Osteocyte (in vitro differentiated cells): ENCODE measurements at regions not wholly inside any gene's neighbourhood (a gene's known extent, or its start where the extent isn't known, plus 50 kb on each side); places are given as distances from the start of the nearest gene placed in this dataset.
"Not testable (repeated sequence)": the region's sequence is repeated elsewhere in the genome, so short reads cannot be mapped to it uniquely, and the experiment has no call there.

ENCODE experiments used
- DNase-seq: peaks from one replicate; pipeline ENCODE4 v3.0.0; 2021; ENCODE audit warnings: mixed read lengths; ENCODE audit not compliant: unreplicated experiment; ENCODE audit errors: extremely low spot score
- H3K27ac Mint-ChIP-seq: one replicate; pipeline ENCODE4 v1.8.0; 2021; ENCODE audit warnings: mild to moderate bottlenecking, mixed read lengths; ENCODE audit not compliant: unreplicated experiment
- H3K27me3 Mint-ChIP-seq: one replicate; pipeline ENCODE4 v1.8.0; 2021; ENCODE audit warnings: mixed read lengths; ENCODE audit not compliant: unreplicated experiment
- H3K36me3 Mint-ChIP-seq: one replicate; pipeline ENCODE4 v1.8.0; 2021; ENCODE audit warnings: mixed read lengths; ENCODE audit not compliant: unreplicated experiment
- H3K4me1 Mint-ChIP-seq: one replicate; pipeline ENCODE4 v1.8.0; 2021; ENCODE audit warnings: mixed read lengths; ENCODE audit not compliant: unreplicated experiment
- H3K4me3 Mint-ChIP-seq: one replicate; pipeline ENCODE4 v1.8.0; 2021; ENCODE audit warnings: mild to moderate bottlenecking, moderate library complexity, mixed read lengths; ENCODE audit not compliant: unreplicated experiment
- H3K9me3 Mint-ChIP-seq: one replicate; pipeline ENCODE4 v1.8.0; 2021; ENCODE audit warnings: mixed read lengths; ENCODE audit not compliant: unreplicated experiment
- CTCF ChIP-seq: fragments of 200-600 bp; sonication (generic); IDR thresholded peaks from 2 replicates; pipeline ENCODE4 v1.5.0; 2021; ENCODE audit warnings: antibody characterized with exemption, mild to moderate bottlenecking, moderate library complexity

GRCh38 chr2:176872406-176872805, 340.2 kb upstream of the HNRNPA3 start:
- H3K4me3 Mint-ChIP-seq, result no peak overlapping the region
- H3K36me3 Mint-ChIP-seq, result no peaks in the 10 kb centered on the region
- H3K27me3 Mint-ChIP-seq, result no peaks in the 10 kb centered on the region

GRCh38 chr2:176873403-176873802, 339.2 kb upstream of the HNRNPA3 start:
- TF ChIP-seq CTCF, result peak; percentile 11
- H3K4me3 Mint-ChIP-seq, result no peak overlapping the region
- H3K27ac Mint-ChIP-seq, result no peak overlapping the region
- DNase-seq, result no peak
- no peaks in the 10 kb centered on the region for H3K27me3 Mint-ChIP-seq
- H3K4me1 Mint-ChIP-seq, result no peaks in the 10 kb centered on the region
- no peaks in the 10 kb centered on the region for H3K36me3 Mint-ChIP-seq
- H3K9me3 Mint-ChIP-seq, result peaks cover 17% of the 10 kb centered on the region

More at GRCh38 chr2:176872406-176872805, 340.2 kb upstream of the HNRNPA3 start:
- H3K27ac Mint-ChIP-seq, result no peak overlapping the region
- DNase-seq, result no peak
- no peaks in the 10 kb centered on the region for H3K4me1 Mint-ChIP-seq
- TF ChIP-seq CTCF, result no peak
- peaks cover 17% of the 10 kb centered on the region for H3K9me3 Mint-ChIP-seq

- no peaks in the 10 kb centered on the region for H3K27me3 Mint-ChIP-seq
Observed at GRCh38 chr2:176876493-176877103, 336.0 kb upstream of the HNRNPA3 start.

GRCh38 chr2:176879426-176879995, 333.1 kb upstream of the HNRNPA3 start:
- no peak overlapping the region for H3K27ac Mint-ChIP-seq
- no peaks in the 10 kb centered on the region for H3K27me3 Mint-ChIP-seq
- TF ChIP-seq CTCF, result no peak
- no peaks in the 10 kb centered on the region for H3K9me3 Mint-ChIP-seq
- H3K4me1 Mint-ChIP-seq, result no peaks in the 10 kb centered on the region
- H3K36me3 Mint-ChIP-seq, result no peaks in the 10 kb centered on the region
- H3K4me3 Mint-ChIP-seq, result no peak overlapping the region
- DNase-seq, result no peak

More at GRCh38 chr2:176876493-176877103, 336.0 kb upstream of the HNRNPA3 start:
- Mint-ChIP-seq H3K4me3 (no peak overlapping the region), H3K4me1 (no peaks in the 10 kb centered on the region), H3K36me3 (no peaks in the 10 kb centered on the region), H3K9me3 (peaks cover 7% of the 10 kb centered on the region), H3K27ac (no peak overlapping the region)
- TF ChIP-seq CTCF, result no peak
- no peak for DNase-seq

- not testable (repeated sequence) for H3K4me1 Mint-ChIP-seq, H3K36me3 Mint-ChIP-seq, DNase-seq, H3K9me3 Mint-ChIP-seq, H3K4me3 Mint-ChIP-seq, H3K27me3 Mint-ChIP-seq, H3K27ac Mint-ChIP-seq
Observed at GRCh38 chr2:176882045-176882444, 330.5 kb upstream of the HNRNPA3 start.
